ENCODE measurements at regions not wholly inside any gene's neighbourhood (a gene's known extent, or its start where the extent isn't known, plus 50 kb on each side); places are given as distances from the start of the nearest gene placed in this dataset.

DNA sequence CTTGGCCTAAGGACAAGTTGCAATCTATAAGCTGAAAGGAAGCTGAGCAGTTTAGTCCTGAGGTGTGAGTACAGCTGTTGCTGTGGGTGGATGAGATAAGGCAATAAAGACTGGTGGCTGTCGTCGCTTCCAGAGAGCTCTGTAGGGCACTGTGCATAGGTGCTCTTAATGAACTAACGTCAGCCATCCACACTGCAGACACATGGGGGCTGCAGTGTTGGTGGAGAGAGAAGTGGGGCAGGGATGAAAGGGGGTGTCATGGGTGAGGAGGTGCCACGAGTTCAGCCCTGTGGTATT lies 139.9 kb upstream of the IRX3 start:
- intact Hi-C loops (cut with DNase I) = no loop called here
- no peak overlapping the region for H3K4me3 ChIP-seq (ENCODE audit: low read length in 3 of 3)
- H3K27me3 ChIP-seq (ENCODE audit: control insufficient read depth, insufficient read depth, low read length) = no peaks in the 10 kb centered on the region
- DNase-seq (no peak), FAIRE-seq (no peak)
- no peaks in the 10 kb centered on the region for H3K36me3 ChIP-seq (ENCODE audit: control insufficient read depth in 2 of 3, insufficient read depth in 3 of 3, low read length in 3 of 3)
- no peak overlapping the region for H3K9ac ChIP-seq (ENCODE audit: low read length in 3 of 3)
- no peak overlapping the region for H3K27ac ChIP-seq (ENCODE audit: low read depth in 2 of 2, low read length in 2 of 2)
- peaks cover 0 to 9% (median 0%) of the 10 kb centered on the region in 3 donors for H3K9me3 ChIP-seq (ENCODE audit: control insufficient read depth in 2 of 3, insufficient read depth in 1 of 3, low read length in 3 of 3)
- TF ChIP-seq, protein P1, sequence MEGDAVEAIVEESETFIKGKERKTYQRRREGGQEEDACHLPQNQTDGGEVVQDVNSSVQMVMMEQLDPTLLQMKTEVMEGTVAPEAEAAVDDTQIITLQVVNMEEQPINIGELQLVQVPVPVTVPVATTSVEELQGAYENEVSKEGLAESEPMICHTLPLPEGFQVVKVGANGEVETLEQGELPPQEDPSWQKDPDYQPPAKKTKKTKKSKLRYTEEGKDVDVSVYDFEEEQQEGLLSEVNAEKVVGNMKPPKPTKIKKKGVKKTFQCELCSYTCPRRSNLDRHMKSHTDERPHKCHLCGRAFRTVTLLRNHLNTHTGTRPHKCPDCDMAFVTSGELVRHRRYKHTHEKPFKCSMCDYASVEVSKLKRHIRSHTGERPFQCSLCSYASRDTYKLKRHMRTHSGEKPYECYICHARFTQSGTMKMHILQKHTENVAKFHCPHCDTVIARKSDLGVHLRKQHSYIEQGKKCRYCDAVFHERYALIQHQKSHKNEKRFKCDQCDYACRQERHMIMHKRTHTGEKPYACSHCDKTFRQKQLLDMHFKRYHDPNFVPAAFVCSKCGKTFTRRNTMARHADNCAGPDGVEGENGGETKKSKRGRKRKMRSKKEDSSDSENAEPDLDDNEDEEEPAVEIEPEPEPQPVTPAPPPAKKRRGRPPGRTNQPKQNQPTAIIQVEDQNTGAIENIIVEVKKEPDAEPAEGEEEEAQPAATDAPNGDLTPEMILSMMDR (IDR thresholded peaks at IDR 0.05; ENCODE audit: borderline replicate concordance, extremely low read depth, insufficient read depth) = no peak
- H3K4me1 ChIP-seq (ENCODE audit: control insufficient read depth in 2 of 3, insufficient read depth in 2 of 3, low read depth in 1 of 3, low read length in 3 of 3) = no peaks in the 10 kb centered on the region

- FAIRE-seq (no peak), DNase-seq (no peak)
- Histone ChIP-seq H3K9ac (ENCODE audit: low read length in 3 of 3) (no peak overlapping the region), H3K27ac (ENCODE audit: low read depth in 2 of 2, low read length in 2 of 2) (no peak overlapping the region), H3K27me3 (ENCODE audit: control insufficient read depth, insufficient read depth, low read length) (no peaks in the 10 kb centered on the region), H3K36me3 (ENCODE audit: control insufficient read depth in 2 of 3, insufficient read depth in 3 of 3, low read length in 3 of 3) (no peaks in the 10 kb centered on the region), H3K9me3 (ENCODE audit: control insufficient read depth in 2 of 3, insufficient read depth in 1 of 3, low read length in 3 of 3) (peaks cover 0 to 9% (median 0%) of the 10 kb centered on the region in 3 donors), H3K4me3 (ENCODE audit: low read length in 3 of 3) (no peak overlapping the region), H3K4me1 (ENCODE audit: control insufficient read depth in 2 of 3, insufficient read depth in 2 of 3, low read depth in 1 of 3, low read length in 3 of 3) (no peaks in the 10 kb centered on the region)
- intact Hi-C loops (cut with DNase I) = no loop called here
- TF ChIP-seq, protein P1 (IDR thresholded peaks at IDR 0.05; ENCODE audit: borderline replicate concordance, extremely low read depth, insufficient read depth) = no peak
Measured at GRCh38 chr16:54425681-54426552, 139.3 kb upstream of the IRX3 start.

DNA sequence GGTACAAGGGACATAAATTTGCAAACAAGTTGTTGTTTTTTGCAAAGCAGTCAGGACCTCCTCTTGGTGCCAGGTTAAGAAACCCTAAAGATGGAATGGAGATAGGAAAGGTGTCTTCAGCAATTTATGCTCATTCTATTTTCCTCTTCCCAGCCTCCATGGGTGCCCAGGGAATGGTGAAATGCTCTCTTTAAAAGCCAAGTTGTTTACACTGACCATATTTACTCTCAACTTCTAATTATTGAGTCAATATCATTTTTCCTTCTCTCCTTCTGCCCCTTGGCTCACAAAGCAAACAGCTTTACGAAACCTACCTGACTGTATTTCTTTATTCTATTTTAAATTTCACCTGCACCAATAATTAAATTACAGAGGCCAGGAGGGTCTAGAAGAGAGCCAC lies 138.5 kb upstream of the IRX3 start:
- DNase-seq (no peak), FAIRE-seq (no peak)
- Histone ChIP-seq H3K9ac (ENCODE audit: low read length in 3 of 3) (no peak overlapping the region), H3K4me3 (ENCODE audit: low read length in 3 of 3) (no peak overlapping the region), H3K27me3 (ENCODE audit: control insufficient read depth, insufficient read depth, low read length) (no peaks in the 10 kb centered on the region), H3K4me1 (ENCODE audit: control insufficient read depth in 2 of 3, insufficient read depth in 2 of 3, low read depth in 1 of 3, low read length in 3 of 3) (no peaks in the 10 kb centered on the region), H3K27ac (ENCODE audit: low read depth in 2 of 2, low read length in 2 of 2) (no peak overlapping the region), H3K9me3 (ENCODE audit: control insufficient read depth in 2 of 3, insufficient read depth in 1 of 3, low read length in 3 of 3) (peaks cover 0 to 7% (median 0%) of the 10 kb centered on the region in 3 donors), H3K36me3 (ENCODE audit: control insufficient read depth in 2 of 3, insufficient read depth in 3 of 3, low read length in 3 of 3) (no peaks in the 10 kb centered on the region)
- TF ChIP-seq, protein P1 (IDR thresholded peaks at IDR 0.05; ENCODE audit: borderline replicate concordance, extremely low read depth, insufficient read depth) = no peak
- intact Hi-C loops (cut with DNase I) = no loop called here
